IMR-90 (cell line): ENCODE measurements at regions not wholly inside any gene's neighbourhood (a gene's known extent, or its start where the extent isn't known, plus 50 kb on each side); places are given as distances from the start of the nearest gene placed in this dataset.

Experiments
- ATAC-seq: fragments of 200-7000 bp; cut with Tn5 transposase; 2 replicates; pipeline ENCODE4 v1.9.1; 2020; ENCODE audit warnings: low read depth, mild to moderate bottlenecking, moderate library complexity
- BruUV-seq: library from RNA; stranded (reverse); fragments of 400-500 nt; replicated peaks from 2 replicates; lab custom pipeline; 2021; lab: Mats Ljungman, UMichigan
- CTCF ChIA-PET: fragments of 300-600 bp; formaldehyde crosslinking; extraction: SDS; loops from one replicate; lab custom pipeline; 2021; ENCODE audit warnings: antibody characterized with exemption; lab: Yijun Ruan, JAX
- POLR2A ChIA-PET: fragments of 300-600 bp; sonication (Branson Sonifier 250); formaldehyde crosslinking; loops from one replicate; lab custom pipeline; 2022; ENCODE audit warnings: antibody characterized with exemption; ENCODE audit not compliant: unreplicated experiment; lab: Charles Lee
- DNase-seq: peaks from one replicate; pipeline ENCODE4 v3.0.0; 2013
- H2AFZ ChIP-seq: replicated peaks from 2 replicates; pipeline ENCODE3; 2013; ENCODE audit warnings: low read length, mild to moderate bottlenecking; ENCODE audit not compliant: poor library complexity
- H2AK5ac ChIP-seq: 2 replicates; pipeline ENCODE4 v1.6.1; 2013; ENCODE audit warnings: low read depth, low read length, inconsistent platforms
- H2AK9ac ChIP-seq: replicated peaks from 2 replicates; pipeline ENCODE3; 2013; ENCODE audit warnings: mild to moderate bottlenecking, low read depth, low read length, moderate library complexity; ENCODE audit not compliant: poor library complexity
- H2BK120ac ChIP-seq: 2 replicates; pipeline ENCODE4 v1.6.1; 2013; ENCODE audit warnings: low read depth, low read length, inconsistent platforms
- H2BK15ac ChIP-seq: 3 replicates; pipeline ENCODE4 v1.6.1; 2013; ENCODE audit warnings: low read depth, low read length, inconsistent platforms
- H2BK20ac ChIP-seq: 2 replicates; pipeline ENCODE4 v1.6.1; 2013; ENCODE audit warnings: low read depth, mild to moderate bottlenecking, inconsistent platforms, low read length, moderate library complexity
- H2BK5ac ChIP-seq: 2 replicates; pipeline ENCODE4 v1.6.1; 2013; ENCODE audit warnings: mild to moderate bottlenecking, low read depth, low read length, inconsistent platforms; ENCODE audit not compliant: poor library complexity, severe bottlenecking
- H3K14ac ChIP-seq: replicated peaks from 2 replicates; pipeline ENCODE4 v1.6.1; 2013; ENCODE audit warnings: low read depth, low read length, inconsistent platforms
- H3K18ac ChIP-seq: 2 replicates; pipeline ENCODE4 v1.6.1; 2013; ENCODE audit warnings: low read depth, low read length, control low read depth
- H3K23ac ChIP-seq: 2 replicates; pipeline ENCODE4 v1.6.1; 2013; ENCODE audit warnings: low read depth, low read length, inconsistent platforms
- H3K27ac ChIP-seq: 2 replicates; pipeline ENCODE4 v1.5.1; 2013; ENCODE audit warnings: mild to moderate bottlenecking, control low read depth, low read length; ENCODE audit not compliant: insufficient read depth
- H3K27me3 ChIP-seq: 2 replicates; pipeline ENCODE4 v1.6.1; 2013; ENCODE audit warnings: low read length; ENCODE audit not compliant: control insufficient read depth, insufficient read depth
- H3K36me3 ChIP-seq: 2 replicates; pipeline ENCODE4 v1.6.1; 2013; ENCODE audit warnings: low read length, mixed read lengths; ENCODE audit not compliant: control insufficient read depth, insufficient read depth
- H3K4ac ChIP-seq: 2 replicates; pipeline ENCODE4 v1.6.1; 2013; ENCODE audit warnings: low read depth, low read length, inconsistent platforms
- H3K4me1 ChIP-seq: 2 replicates; pipeline ENCODE4 v1.6.1; 2013; ENCODE audit warnings: low read length, mixed read lengths; ENCODE audit not compliant: control insufficient read depth, insufficient read depth
- H3K4me2 ChIP-seq: 2 replicates; pipeline ENCODE4 v1.6.1; 2013; ENCODE audit warnings: low read depth, mild to moderate bottlenecking, control low read depth, low read length, moderate library complexity
- H3K4me3 ChIP-seq: 2 replicates; pipeline ENCODE4 v1.5.1; 2013; ENCODE audit warnings: low read depth, mild to moderate bottlenecking, control low read depth, low read length, moderate library complexity; ENCODE audit not compliant: insufficient read depth
- H3K56ac ChIP-seq: 2 replicates; pipeline ENCODE4 v1.6.1; 2013; ENCODE audit warnings: low read length, inconsistent platforms; ENCODE audit not compliant: insufficient read depth; ENCODE audit errors: extremely low read depth
- H3K79me1 ChIP-seq, 2 experiments: 2 replicates each; pipeline ENCODE4 v1.6.1; 2013; ENCODE audit warnings: low read length in 2 of 2, inconsistent platforms in 1 of 2, low read depth in 1 of 2
- H3K9ac ChIP-seq: 2 replicates; pipeline ENCODE4 v1.6.1; 2013; ENCODE audit warnings: low read depth, low read length, control low read depth
- H3K9me1 ChIP-seq: 2 replicates; pipeline ENCODE4 v1.6.1; 2013; ENCODE audit warnings: low read length, inconsistent platforms; ENCODE audit not compliant: insufficient read depth
- H3K9me3 ChIP-seq: 2 replicates; pipeline ENCODE4 v1.6.1; 2013; ENCODE audit warnings: low read length; ENCODE audit not compliant: control insufficient read depth, insufficient read depth
- H4K20me1 ChIP-seq: 2 replicates; pipeline ENCODE4 v1.6.1; 2013; ENCODE audit warnings: low read length, inconsistent platforms; ENCODE audit not compliant: insufficient read depth
- H4K5ac ChIP-seq: 2 replicates; pipeline ENCODE4 v1.6.1; 2013; ENCODE audit warnings: mild to moderate bottlenecking, low read depth, low read length, control low read depth
- H4K8ac ChIP-seq, 2 experiments: 2 replicates each; pipeline ENCODE4 v1.6.1; 2013; ENCODE audit warnings: low read depth in 2 of 2, low read length in 2 of 2, control low read depth in 1 of 2, inconsistent platforms in 1 of 2
- H4K91ac ChIP-seq: 2 replicates; pipeline ENCODE4 v1.6.1; 2013; ENCODE audit warnings: low read depth, low read length, inconsistent platforms; ENCODE audit not compliant: insufficient read depth
- BHLHE40 ChIP-seq: fragments of 150-350 bp; IDR thresholded peaks from 2 replicates; pipeline ENCODE4 v1.6.1; 2016; ENCODE audit warnings: mild to moderate bottlenecking, low read depth, low read length
- CEBPB ChIP-seq: IDR thresholded peaks from 2 replicates; pipeline ENCODE4 v1.6.1; 2012; ENCODE audit warnings: low read depth, low read length, improper control_type of control experiment
- CHD1 ChIP-seq: IDR thresholded peaks from 2 replicates; pipeline ENCODE4 v1.6.1; 2012; ENCODE audit warnings: low read depth, low read length, improper control_type of control experiment
- FOS ChIP-seq: fragments of 150-350 bp; IDR thresholded peaks from 2 replicates; pipeline ENCODE4 v1.6.1; 2016; ENCODE audit warnings: low read depth, low read length
- MAFK ChIP-seq: IDR thresholded peaks from 2 replicates; pipeline ENCODE4 v1.6.1; 2012; ENCODE audit warnings: low read depth, low read length, improper control_type of control experiment
- MAZ ChIP-seq: IDR thresholded peaks from 2 replicates; pipeline ENCODE4 v1.6.1; 2012; ENCODE audit warnings: low read depth, mild to moderate bottlenecking, low read length, improper control_type of control experiment, moderate library complexity, borderline replicate concordance
- MXI1 ChIP-seq: IDR thresholded peaks from 2 replicates; pipeline ENCODE4 v1.6.1; 2012; ENCODE audit warnings: low read depth, mild to moderate bottlenecking, low read length, moderate library complexity, borderline replicate concordance
- NFE2L2 ChIP-seq: fragments of 150-350 bp; IDR thresholded peaks from 2 replicates; pipeline ENCODE4 v1.6.1; 2016; ENCODE audit warnings: low read depth, mild to moderate bottlenecking, low read length
- POLR2A ChIP-seq: IDR thresholded peaks from 2 replicates; pipeline ENCODE4 v1.6.1; 2012; ENCODE audit warnings: mild to moderate bottlenecking, low read depth, low read length
- RAD21 ChIP-seq: IDR thresholded peaks from 2 replicates; pipeline ENCODE4 v1.6.1; 2012; ENCODE audit warnings: low read length, improper control_type of control experiment
- RCOR1 ChIP-seq: IDR thresholded peaks from 2 replicates; pipeline ENCODE4 v1.6.1; 2012; ENCODE audit warnings: mild to moderate bottlenecking, low read length, improper control_type of control experiment; ENCODE audit not compliant: insufficient replicate concordance
- RFX5 ChIP-seq: IDR thresholded peaks from 2 replicates; pipeline ENCODE4 v1.8.0; 2012; ENCODE audit warnings: low read depth, mild to moderate bottlenecking, low read length, moderate library complexity
- SMC3 ChIP-seq: fragments of 150-350 bp; IDR thresholded peaks from 2 replicates; pipeline ENCODE4 v1.6.1; 2016; ENCODE audit warnings: low read depth, mild to moderate bottlenecking, antibody characterized with exemption, low read length, moderate library complexity
- WGBS, 2 experiments: methylation state at CpG; one replicate each; pipeline versions ENCODE4 v1.1.5 to v1.1.7; 2013; ENCODE audit warnings: missing lambda C conversion rate in 2 of 2; ENCODE audit not compliant: insufficient read length in 1 of 2; ENCODE audit errors: extremely low coverage in 2 of 2; 5-methylcytosine and 5-hydroxymethylcytosine counted together
- dilution Hi-C: fragments of 300-500 bp; cut with HindIII; formaldehyde crosslinking; loops from one replicate; pipeline ENCODE4 v1.14.3; 2018; ENCODE audit warnings: low sequenced_read_pairs; ENCODE audit not compliant: unreplicated experiment
- in situ Hi-C: fragments of 300-500 bp; cut with MboI; formaldehyde crosslinking; loops from 3 replicates; pipeline ENCODE4 v1.14.3; 2019; ENCODE audit warnings: low sequenced_read_pairs, inconsistent platforms, mixed read lengths
- intact Hi-C: fragments of 100-400 bp; cut with micrococcal nuclease; formaldehyde crosslinking; loops from 2 replicates; pipeline ENCODE4 v1.10.0; 2022
- TF ChIP-seq, protein P1 (sequence below): fragments of 150-350 bp; IDR thresholded peaks from 2 replicates; pipeline ENCODE4 v1.6.1; 2016; ENCODE audit warnings: low read depth, mild to moderate bottlenecking, low read length, moderate library complexity, borderline replicate concordance
- TF ChIP-seq, protein P2 (sequence below): fragments of 150-350 bp; IDR thresholded peaks from 2 replicates; pipeline ENCODE4 v1.6.1; 2017; ENCODE audit warnings: mild to moderate bottlenecking, antibody characterized with exemption, low read length, low read depth
- TF ChIP-seq, protein P3 (sequence below): conservative IDR thresholded peaks from 2 replicates; pipeline ENCODE4 v1.5.1; 2012; ENCODE audit warnings: mild to moderate bottlenecking, low read depth, low read length, improper control_type of control experiment

DNA sequence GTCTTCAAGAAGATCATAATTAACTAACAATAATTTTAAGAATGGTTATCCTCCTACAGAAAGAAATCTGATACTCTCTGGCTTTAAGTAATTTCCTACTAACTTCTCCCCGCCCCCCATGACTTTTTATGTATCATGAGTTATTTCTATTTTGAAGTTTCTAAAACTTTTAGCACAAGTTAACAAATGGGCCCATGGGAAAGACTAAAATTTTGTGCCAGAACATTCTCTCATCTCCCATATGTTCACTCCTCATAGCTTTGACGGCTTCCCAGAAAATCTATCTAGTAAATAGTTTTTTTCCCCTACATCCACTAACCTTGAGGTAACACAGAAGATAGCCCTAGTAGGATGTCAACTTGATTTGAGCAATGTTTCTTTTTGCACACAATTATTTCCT lies 148.3 kb downstream of the POSTN start:
- Histone ChIP-seq H3K4me1 (peaks cover 12% of the 10 kb centered on the region), H3K23ac (no peak overlapping the region), H3K27me3 (no peaks in the 10 kb centered on the region), H2BK20ac (no peak overlapping the region), H3K9me1 (peaks cover 12% of the 10 kb centered on the region; the same call in 1 of the 2 replicates), H3K4me3 (no peak overlapping the region), H3K9me3 (no peaks in the 10 kb centered on the region), H3K4me2 (no peak overlapping the region), H3K56ac (no peak overlapping the region), H2BK15ac (no peak overlapping the region), H3K18ac (no peak overlapping the region), H2BK120ac (no peak overlapping the region), H3K9ac (no peak overlapping the region), H4K91ac (no peak overlapping the region), H2AK9ac (no peak overlapping the region), H3K14ac (no peak overlapping the region), H3K4ac (no peak overlapping the region), H3K36me3 (no peaks in the 10 kb centered on the region), H2AK5ac (no peak overlapping the region), H4K20me1 (no peaks in the 10 kb centered on the region), H4K5ac (no peak overlapping the region), H3K79me1 (no peaks in the 10 kb centered on the region), H3K27ac (no peak overlapping the region), H2AFZ (no peak overlapping the region), H4K8ac (no peak overlapping the region), H2BK5ac (no peak overlapping the region)
- ATAC-seq (no peak), DNase-seq (no peak)
- BruUV-seq = no TSS peak
- ChIA-PET CTCF (no interaction called here), POLR2A (no interaction called here)
- TF ChIP-seq SMC3 = no peak
- no peak for TF ChIP-seq MAZ
- TF ChIP-seq BHLHE40 = no peak
- TF ChIP-seq FOS = no peak
- no peak for TF ChIP-seq RCOR1
- TF ChIP-seq, protein P1, sequence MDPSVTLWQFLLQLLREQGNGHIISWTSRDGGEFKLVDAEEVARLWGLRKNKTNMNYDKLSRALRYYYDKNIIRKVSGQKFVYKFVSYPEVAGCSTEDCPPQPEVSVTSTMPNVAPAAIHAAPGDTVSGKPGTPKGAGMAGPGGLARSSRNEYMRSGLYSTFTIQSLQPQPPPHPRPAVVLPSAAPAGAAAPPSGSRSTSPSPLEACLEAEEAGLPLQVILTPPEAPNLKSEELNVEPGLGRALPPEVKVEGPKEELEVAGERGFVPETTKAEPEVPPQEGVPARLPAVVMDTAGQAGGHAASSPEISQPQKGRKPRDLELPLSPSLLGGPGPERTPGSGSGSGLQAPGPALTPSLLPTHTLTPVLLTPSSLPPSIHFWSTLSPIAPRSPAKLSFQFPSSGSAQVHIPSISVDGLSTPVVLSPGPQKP = no peak
- TF ChIP-seq, protein P2, sequence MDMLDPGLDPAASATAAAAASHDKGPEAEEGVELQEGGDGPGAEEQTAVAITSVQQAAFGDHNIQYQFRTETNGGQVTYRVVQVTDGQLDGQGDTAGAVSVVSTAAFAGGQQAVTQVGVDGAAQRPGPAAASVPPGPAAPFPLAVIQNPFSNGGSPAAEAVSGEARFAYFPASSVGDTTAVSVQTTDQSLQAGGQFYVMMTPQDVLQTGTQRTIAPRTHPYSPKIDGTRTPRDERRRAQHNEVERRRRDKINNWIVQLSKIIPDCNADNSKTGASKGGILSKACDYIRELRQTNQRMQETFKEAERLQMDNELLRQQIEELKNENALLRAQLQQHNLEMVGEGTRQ = no peak
- no peak for TF ChIP-seq RAD21
- no peak for TF ChIP-seq MXI1
- no peak for TF ChIP-seq CHD1
- no peak for TF ChIP-seq MAFK
- TF ChIP-seq CEBPB = no peak
- TF ChIP-seq NFE2L2 = no peak
- TF ChIP-seq, protein P3, sequence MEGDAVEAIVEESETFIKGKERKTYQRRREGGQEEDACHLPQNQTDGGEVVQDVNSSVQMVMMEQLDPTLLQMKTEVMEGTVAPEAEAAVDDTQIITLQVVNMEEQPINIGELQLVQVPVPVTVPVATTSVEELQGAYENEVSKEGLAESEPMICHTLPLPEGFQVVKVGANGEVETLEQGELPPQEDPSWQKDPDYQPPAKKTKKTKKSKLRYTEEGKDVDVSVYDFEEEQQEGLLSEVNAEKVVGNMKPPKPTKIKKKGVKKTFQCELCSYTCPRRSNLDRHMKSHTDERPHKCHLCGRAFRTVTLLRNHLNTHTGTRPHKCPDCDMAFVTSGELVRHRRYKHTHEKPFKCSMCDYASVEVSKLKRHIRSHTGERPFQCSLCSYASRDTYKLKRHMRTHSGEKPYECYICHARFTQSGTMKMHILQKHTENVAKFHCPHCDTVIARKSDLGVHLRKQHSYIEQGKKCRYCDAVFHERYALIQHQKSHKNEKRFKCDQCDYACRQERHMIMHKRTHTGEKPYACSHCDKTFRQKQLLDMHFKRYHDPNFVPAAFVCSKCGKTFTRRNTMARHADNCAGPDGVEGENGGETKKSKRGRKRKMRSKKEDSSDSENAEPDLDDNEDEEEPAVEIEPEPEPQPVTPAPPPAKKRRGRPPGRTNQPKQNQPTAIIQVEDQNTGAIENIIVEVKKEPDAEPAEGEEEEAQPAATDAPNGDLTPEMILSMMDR = no peak
- no peak for TF ChIP-seq POLR2A
- TF ChIP-seq RFX5 = no peak
- dilution Hi-C loops (no loop called here), intact Hi-C loops (no loop called here), in situ Hi-C loops (no loop called here)
- no CpG with 5 or more reads among the region's 2 CpGs for WGBS, 2 experiments
